Fibroblast of lung (primary cell): ENCODE measurements at regions not wholly inside any gene's neighbourhood (a gene's known extent, or its start where the extent isn't known, plus 50 kb on each side); places are given as distances from the start of the nearest gene placed in this dataset.

Source experiments
- DNase-seq, 2 donors: peaks; one replicate each; pipeline versions ENCODE4 v3.0.0 to v3.0.0-alpha.2; 2010; ENCODE audit warnings: low read depth in 2 of 2
- H2AFZ ChIP-seq: 2 replicates; pipeline ENCODE4 v1.5.1; 2012; ENCODE audit warnings: low read length, control low read depth, inconsistent platforms
- H3K27ac ChIP-seq: 2 replicates; pipeline ENCODE4 v1.5.1; 2011; ENCODE audit warnings: low read length, control low read depth; ENCODE audit not compliant: insufficient read depth
- H3K27me3 ChIP-seq: 2 replicates; pipeline ENCODE4 v1.5.1; 2011; ENCODE audit warnings: mild to moderate bottlenecking, low read length; ENCODE audit not compliant: control insufficient read depth, insufficient read depth
- H3K36me3 ChIP-seq: 2 replicates; pipeline ENCODE4 v1.5.1; 2011; ENCODE audit warnings: low read length; ENCODE audit not compliant: control insufficient read depth, insufficient read depth
- H3K4me1 ChIP-seq: 2 replicates; pipeline ENCODE4 v1.5.1; 2011; ENCODE audit warnings: low read length; ENCODE audit not compliant: control insufficient read depth, insufficient read depth; ENCODE audit errors: extremely low read depth
- H3K4me2 ChIP-seq: 2 replicates; pipeline ENCODE4 v1.5.1; 2011; ENCODE audit warnings: low read length, control low read depth; ENCODE audit not compliant: insufficient read depth; ENCODE audit errors: extremely low read depth
- H3K4me3 ChIP-seq, 4 experiments: fragments of 200-600 bp in 1 of 4; sonication (generic) in 1 of 4; replicated peaks in 1 of 4; 2 replicates each; pipeline ENCODE4 v1.5.1; 2011 to 2016; ENCODE audit warnings: low read length in 4 of 4, low read depth in 3 of 4, mild to moderate bottlenecking in 3 of 4, control low read depth in 2 of 4, inconsistent platforms in 1 of 4, mixed read lengths in 1 of 4; ENCODE audit not compliant: insufficient read depth in 1 of 4; ENCODE audit errors: control extremely low read depth in 1 of 4
- H3K79me2 ChIP-seq: 2 replicates; pipeline ENCODE4 v1.5.1; 2012; ENCODE audit warnings: mild to moderate bottlenecking, low read length, inconsistent platforms; ENCODE audit not compliant: control insufficient read depth, insufficient read depth
- H3K9ac ChIP-seq: 2 replicates; pipeline ENCODE4 v1.5.1; 2011; ENCODE audit warnings: mild to moderate bottlenecking, low read length, control low read depth; ENCODE audit not compliant: insufficient read depth
- H3K9me3 ChIP-seq: 2 replicates; pipeline ENCODE4 v1.5.1; 2012; ENCODE audit warnings: low read depth, low read length; ENCODE audit not compliant: control insufficient read depth, insufficient read depth
- H4K20me1 ChIP-seq: 2 replicates; pipeline ENCODE4 v1.5.1; 2011; ENCODE audit warnings: low read length; ENCODE audit not compliant: control insufficient read depth, insufficient read depth; ENCODE audit errors: extremely low read depth
- CTCF ChIP-seq, 2 donors: IDR thresholded peaks in 1 of 2; conservative IDR thresholded peaks in 1 of 2; 1 replicate in 1 of 2; 2 replicates in 1 of 2; pipeline ENCODE4 v1.5.1; 2011 to 2012; ENCODE audit warnings: low read length in 2 of 2, control low read depth in 1 of 2, inconsistent platforms in 1 of 2, low read depth in 1 of 2, mild to moderate bottlenecking in 1 of 2
- EZH2 ChIP-seq: IDR thresholded peaks from 2 replicates; pipeline ENCODE4 v1.5.1; 2012; ENCODE audit warnings: low read length, control low read depth, mild to moderate bottlenecking; ENCODE audit errors: missing control alignments

- TF ChIP-seq CTCF (conservative IDR thresholded peaks at IDR 0.05 in 1 of 2, IDR thresholded peaks at IDR 0.05 in 1 of 2; ENCODE audit: low read depth in 1 of 2, low read length in 2 of 2), result no peak
- TF ChIP-seq EZH2, result no peak
- Histone ChIP-seq H3K36me3 (no peaks in the 10 kb centered on the region), H3K79me2 (no peaks in the 10 kb centered on the region), H4K20me1 (no peaks in the 10 kb centered on the region), H3K27ac (no peak overlapping the region), H3K9me3 (no peaks in the 10 kb centered on the region), H3K27me3 (no peaks in the 10 kb centered on the region), H3K4me1 (peaks cover 2% of the 10 kb centered on the region), H3K4me3 (no peak overlapping the region), H3K9ac (no peak overlapping the region), H2AFZ (no peak overlapping the region), H3K4me2 (no peak overlapping the region)
- no peak for DNase-seq
Observed at GRCh38 chr16:86209202-86209601, 301.1 kb upstream of the FOXF1 start.

- no peaks in the 10 kb centered on the region for H3K9me3 ChIP-seq
- H3K4me3 ChIP-seq, result no peak overlapping the region
- H3K9ac ChIP-seq, result no peak overlapping the region
- H3K27ac ChIP-seq, result no peak overlapping the region
- no peaks in the 10 kb centered on the region for H3K27me3 ChIP-seq
- no peak for TF ChIP-seq CTCF (conservative IDR thresholded peaks at IDR 0.05 in 1 of 2, IDR thresholded peaks at IDR 0.05 in 1 of 2; ENCODE audit: low read depth in 1 of 2, low read length in 2 of 2)
- no peak for TF ChIP-seq EZH2
- H2AFZ ChIP-seq, result no peak overlapping the region
- no peaks in the 10 kb centered on the region for H4K20me1 ChIP-seq
- peaks cover 8% of the 10 kb centered on the region for H3K4me1 ChIP-seq
- no peaks in the 10 kb centered on the region for H3K36me3 ChIP-seq
- no peak for DNase-seq
- no peaks in the 10 kb centered on the region for H3K79me2 ChIP-seq
- no peak overlapping the region for H3K4me2 ChIP-seq
Observed at GRCh38 chr16:86210403-86211193, 299.7 kb upstream of the FOXF1 start.

- Histone ChIP-seq H4K20me1 (no peaks in the 10 kb centered on the region), H3K36me3 (no peaks in the 10 kb centered on the region), H3K4me1 (peaks cover 8% of the 10 kb centered on the region), H3K79me2 (no peaks in the 10 kb centered on the region), H3K4me2 (no peak overlapping the region), H3K9ac (no peak overlapping the region), H2AFZ (no peak overlapping the region), H3K4me3 (no peak overlapping the region), H3K27me3 (no peaks in the 10 kb centered on the region), H3K9me3 (no peaks in the 10 kb centered on the region), H3K27ac (no peak overlapping the region)
- TF ChIP-seq EZH2, result no peak
- TF ChIP-seq CTCF (conservative IDR thresholded peaks at IDR 0.05 in 1 of 2, IDR thresholded peaks at IDR 0.05 in 1 of 2; ENCODE audit: low read depth in 1 of 2, low read length in 2 of 2), result no peak
- DNase-seq, result no peak
Observed at GRCh38 chr16:86211265-86211664, 299.1 kb upstream of the FOXF1 start.
